Neural cell (in vitro differentiated cells): ENCODE measurements at regions not wholly inside any gene's neighbourhood (a gene's known extent, or its start where the extent isn't known, plus 50 kb on each side); places are given as distances from the start of the nearest gene placed in this dataset.

ENCODE experiments used
- H2AFZ ChIP-seq: fragments of 200-600, 300-800 bp; sonication (generic), shearing (Covaris generic); 2 replicates; pipeline ENCODE4 v1.6.0; 2014; ENCODE audit warnings: low read depth, mild to moderate bottlenecking, antibody characterized with exemption, low read length, moderate library complexity
- H3F3A ChIP-seq: fragments of 200-600 bp; shearing (Covaris generic); 2 replicates; pipeline ENCODE4 v1.6.1; 2016; ENCODE audit warnings: mild to moderate bottlenecking, moderate library complexity, mixed read lengths, antibody characterized with exemption, low read length; ENCODE audit not compliant: insufficient read depth, poor library complexity, severe bottlenecking
- H3K27ac ChIP-seq: fragments of 200-600, 300-800 bp; sonication (generic), shearing (Covaris generic); 2 replicates; pipeline ENCODE4 v1.5.1; 2014; ENCODE audit warnings: mild to moderate bottlenecking, low read length, moderate library complexity
- H3K27me3 ChIP-seq: fragments of 300-800, 200-600 bp; sonication (generic), shearing (Covaris generic); 2 replicates; pipeline ENCODE4 v1.6.0; 2014; ENCODE audit warnings: mild to moderate bottlenecking, low read depth, low read length, moderate library complexity; ENCODE audit not compliant: insufficient read depth
- H3K36me3 ChIP-seq: fragments of 300-800, 200-600 bp; sonication (generic), shearing (Covaris generic); 2 replicates; pipeline ENCODE4 v1.5.1; 2014; ENCODE audit warnings: mild to moderate bottlenecking, antibody characterized with exemption, low read length, moderate library complexity; ENCODE audit not compliant: insufficient read depth
- H3K4me2 ChIP-seq: fragments of 300-800, 200-600 bp; sonication (generic), shearing (Covaris generic); 2 replicates; pipeline ENCODE4 v1.6.0; 2014; ENCODE audit warnings: mild to moderate bottlenecking, low read length
- H3K4me3 ChIP-seq: fragments of 300-800, 200-600 bp; sonication (generic), shearing (Covaris generic); 2 replicates; pipeline ENCODE4 v1.5.1; 2014; ENCODE audit warnings: mild to moderate bottlenecking, low read length, moderate library complexity
- H3K79me2 ChIP-seq: fragments of 200-600 bp; shearing (Covaris generic); replicated peaks from 2 replicates; pipeline ENCODE4 v1.6.0; 2014; ENCODE audit warnings: mild to moderate bottlenecking, low read length, moderate library complexity; ENCODE audit not compliant: insufficient read depth
- H3K9ac ChIP-seq: fragments of 300-800, 200-600 bp; sonication (generic), shearing (Covaris generic); 2 replicates; pipeline ENCODE4 v1.6.1; 2016; ENCODE audit warnings: mild to moderate bottlenecking, low read length, mixed read lengths
- H3K9me2 ChIP-seq: fragments of 200-600 bp; shearing (Covaris generic); 2 replicates; pipeline ENCODE4 v1.6.1; 2016; ENCODE audit warnings: mild to moderate bottlenecking, low read length, mixed read lengths; ENCODE audit not compliant: insufficient read depth
- H3K9me3 ChIP-seq: fragments of 200-600, 300-800 bp; sonication (generic), shearing (Covaris generic); 2 replicates; pipeline ENCODE4 v1.6.1; 2016; ENCODE audit warnings: mild to moderate bottlenecking, mixed run types, low read length, moderate library complexity, mixed read lengths
- H4K20me1 ChIP-seq: fragments of 200-600 bp; shearing (Covaris generic); 2 replicates; pipeline ENCODE4 v1.6.1; 2016; ENCODE audit warnings: mild to moderate bottlenecking, mixed run types; ENCODE audit not compliant: insufficient read depth
- EP300 ChIP-seq: fragments of 450-650 bp; conservative IDR thresholded peaks from 2 replicates; pipeline ENCODE4 v1.6.1; 2014; ENCODE audit warnings: antibody characterized with exemption, mild to moderate bottlenecking, moderate library complexity; ENCODE audit not compliant: poor library complexity, severe bottlenecking
- EZH2 ChIP-seq: fragments of 200-600, 300-800 bp; shearing (Covaris generic), sonication (generic); IDR thresholded peaks from 2 replicates; pipeline ENCODE4 v1.6.1; 2014; ENCODE audit warnings: antibody characterized with exemption, low read length, borderline replicate concordance, mild to moderate bottlenecking; ENCODE audit not compliant: insufficient read depth, poor library complexity, severe bottlenecking
- MXI1 ChIP-seq: fragments of 450-650 bp; conservative IDR thresholded peaks from 2 replicates; pipeline ENCODE4 v1.6.1; 2014; ENCODE audit warnings: antibody characterized with exemption, mild to moderate bottlenecking; ENCODE audit not compliant: poor library complexity, severe bottlenecking
- POLR2AphosphoS5 ChIP-seq: IDR thresholded peaks from 2 replicates; pipeline ENCODE4 v1.6.1; 2012
- RAD21 ChIP-seq: fragments of 450-650 bp; conservative IDR thresholded peaks from 2 replicates; pipeline ENCODE4 v1.6.1; 2014; ENCODE audit warnings: antibody characterized with exemption, mild to moderate bottlenecking, moderate library complexity
- REST ChIP-seq: IDR thresholded peaks from 2 replicates; pipeline ENCODE4 v1.6.1; 2012; ENCODE audit warnings: borderline replicate concordance
- SMC3 ChIP-seq: fragments of 450-650 bp; conservative IDR thresholded peaks from 2 replicates; pipeline ENCODE4 v1.6.1; 2014; ENCODE audit warnings: antibody characterized with exemption, mild to moderate bottlenecking, moderate library complexity; ENCODE audit not compliant: poor library complexity
- TAF1 ChIP-seq: IDR thresholded peaks from 2 replicates; pipeline ENCODE4 v1.6.1; 2012; ENCODE audit warnings: low read depth

GRCh38 chr11:134792677-134793076 lies 380.6 kb upstream of the B3GAT1 start:
- no peak for TF ChIP-seq MXI1
- TF ChIP-seq TAF1 = no peak
- H3K27ac ChIP-seq = no peak overlapping the region

GRCh38 chr11:134792044-134792443 lies 380.0 kb upstream of the B3GAT1 start:
- no peaks in the 10 kb centered on the region for H3K27me3 ChIP-seq
- no peak overlapping the region for H2AFZ ChIP-seq
- H3K9ac ChIP-seq = no peak overlapping the region
- H4K20me1 ChIP-seq = no peaks in the 10 kb centered on the region
- no peak overlapping the region for H3K4me2 ChIP-seq
- H3K27ac ChIP-seq = no peak overlapping the region
- TF ChIP-seq RAD21 (no peak), EP300 (no peak), SMC3 (no peak)
- no peak overlapping the region for H3K4me3 ChIP-seq
- H3K36me3 ChIP-seq = no peaks in the 10 kb centered on the region
- no peaks in the 10 kb centered on the region for H3K9me3 ChIP-seq
- H3K79me2 ChIP-seq = no peaks in the 10 kb centered on the region
- no peaks in the 10 kb centered on the region for H3F3A ChIP-seq
- H3K9me2 ChIP-seq = no peaks in the 10 kb centered on the region

More at GRCh38 chr11:134792677-134793076, 380.6 kb upstream of the B3GAT1 start:
- Histone ChIP-seq H3K79me2 (no peaks in the 10 kb centered on the region), H3K4me2 (no peak overlapping the region), H2AFZ (no peak overlapping the region), H4K20me1 (no peaks in the 10 kb centered on the region), H3K9me2 (no peaks in the 10 kb centered on the region), H3K36me3 (no peaks in the 10 kb centered on the region), H3K4me3 (no peak overlapping the region), H3F3A (no peaks in the 10 kb centered on the region), H3K9ac (no peak overlapping the region), H3K27me3 (no peaks in the 10 kb centered on the region), H3K9me3 (no peaks in the 10 kb centered on the region)

GRCh38 chr11:134791102-134791501 lies 379.1 kb upstream of the B3GAT1 start:
- no peak overlapping the region for H3K4me2 ChIP-seq
- no peaks in the 10 kb centered on the region for H3K9me2 ChIP-seq
- no peak overlapping the region for H3K9ac ChIP-seq
- no peaks in the 10 kb centered on the region for H3K27me3 ChIP-seq
- H3K36me3 ChIP-seq = no peaks in the 10 kb centered on the region
- H3K4me3 ChIP-seq = no peak overlapping the region
- no peak overlapping the region for H3K27ac ChIP-seq
- no peaks in the 10 kb centered on the region for H3K9me3 ChIP-seq
- H2AFZ ChIP-seq = no peak overlapping the region
- H3K79me2 ChIP-seq = no peaks in the 10 kb centered on the region
- no peaks in the 10 kb centered on the region for H3F3A ChIP-seq
- TF ChIP-seq EP300 = peak; percentile 67
- peak; percentile 33 for TF ChIP-seq POLR2AphosphoS5
- no peak for TF ChIP-seq MXI1
- TF ChIP-seq REST = peak; percentile 96
- H4K20me1 ChIP-seq = no peaks in the 10 kb centered on the region

GRCh38 chr11:134789104-134789503 lies 377.1 kb upstream of the B3GAT1 start:
- TF ChIP-seq RAD21 (no peak), EP300 (no peak), POLR2AphosphoS5 (no peak), EZH2 (no peak), MXI1 (no peak), TAF1 (no peak)
- H4K20me1 ChIP-seq = no peaks in the 10 kb centered on the region
- no peak overlapping the region for H3K4me3 ChIP-seq
- no peaks in the 10 kb centered on the region for H3K36me3 ChIP-seq
- no peaks in the 10 kb centered on the region for H3K9me3 ChIP-seq
- H3K4me2 ChIP-seq = no peak overlapping the region
- H3K9me2 ChIP-seq = no peaks in the 10 kb centered on the region
- no peaks in the 10 kb centered on the region for H3K79me2 ChIP-seq
- no peak overlapping the region for H3K27ac ChIP-seq
- H3K27me3 ChIP-seq = no peaks in the 10 kb centered on the region
- no peak overlapping the region for H3K9ac ChIP-seq
- no peak overlapping the region for H2AFZ ChIP-seq
- H3F3A ChIP-seq = no peaks in the 10 kb centered on the region
